Body of pancreas (tissue), 4 donors: ENCODE measurements at regions not wholly inside any gene's neighbourhood (a gene's known extent, or its start where the extent isn't known, plus 50 kb on each side); places are given as distances from the start of the nearest gene placed in this dataset.

ENCODE experiments used
- ATAC-seq: fragments of 150-250 bp; one replicate; pipeline ENCODE4 v1.9.1; 2016
- DNase-seq, 4 donors: peaks; one replicate each; pipeline ENCODE4 v3.0.0-alpha.2; 2019
- H3K27ac ChIP-seq, 4 donors: fragments of 200-600 bp; sonication (generic); 1 replicate in 3 of 4; 2 replicates in 1 of 4; pipeline versions ENCODE4 v1.5.1 to v1.6.1; 2016 to 2019; ENCODE audit warnings: mild to moderate bottlenecking in 1 of 4, mixed read lengths in 1 of 4, moderate library complexity in 1 of 4
- H3K27me3 ChIP-seq, 2 donors: fragments of 200-600 bp; sonication (generic); one replicate each; pipeline ENCODE4 v1.6.0; 2016; ENCODE audit warnings: mild to moderate bottlenecking in 1 of 2
- H3K36me3 ChIP-seq, 2 donors: fragments of 200-600 bp; sonication (generic); replicated peaks in 1 of 2; 2 replicates each; pipeline ENCODE4 v1.5.1; 2016; ENCODE audit warnings: low read depth in 2 of 2; ENCODE audit not compliant: insufficient read depth in 1 of 2
- H3K4me1 ChIP-seq: fragments of 200-600 bp; sonication (generic); one replicate; pipeline ENCODE4 v1.6.0; 2016
- H3K4me3 ChIP-seq, 2 donors: fragments of 200-600 bp; sonication (generic); 1 replicate in 1 of 2; 2 replicates in 1 of 2; pipeline ENCODE4 v1.5.1; 2016 to 2019
- H3K9me3 ChIP-seq, 3 donors: fragments of 200-600 bp; sonication (generic); 1 replicate in 2 of 3; 2 replicates in 1 of 3; pipeline ENCODE4 v1.5.1; 2016
- POLR2A ChIP-seq, 3 donors: fragments of 450-650 bp; IDR thresholded peaks; one replicate each; pipeline ENCODE4 v1.6.1; 2016; ENCODE audit warnings: antibody characterized with exemption in 3 of 3, mild to moderate bottlenecking in 2 of 3
- WGBS, 2 donors: methylation state at CpG; one replicate each; pipeline ENCODE4 v1.1.5; 2017; 5-methylcytosine and 5-hydroxymethylcytosine counted together
- intact Hi-C: fragments of 100-400 bp; cut with DNase I; formaldehyde crosslinking; loops from one replicate; pipeline ENCODE4 v1.15.1; 2023
- TF ChIP-seq, protein P1 (sequence below), 7 experiments: fragments of 450-650 bp in 4 of 7; fragments of 200-600 bp in 3 of 7; sonication (generic) in 3 of 7; IDR thresholded peaks; one replicate each; pipeline ENCODE4 v1.5.1; 2016 to 2019; ENCODE audit warnings: antibody characterized with exemption in 7 of 7

GRCh38 chr20:60967431-60968316, 284.4 kb upstream of the CDH4 start:
- Histone ChIP-seq H3K36me3 (no peaks in the 10 kb centered on the region), H3K4me1 (no peaks in the 10 kb centered on the region), H3K27ac (no peak overlapping the region), H3K27me3 (no peaks in the 10 kb centered on the region), H3K4me3 (no peak overlapping the region), H3K9me3 (no peaks in the 10 kb centered on the region)
- intact Hi-C loops: no loop called here
- DNase-seq: no peak
- WGBS, 2 donors: 74 to 75% methylated on average over 29 to 45 of the region's 56 CpGs
- TF ChIP-seq POLR2A (IDR thresholded peaks at IDR 0.05): no peak
- TF ChIP-seq, protein P1, sequence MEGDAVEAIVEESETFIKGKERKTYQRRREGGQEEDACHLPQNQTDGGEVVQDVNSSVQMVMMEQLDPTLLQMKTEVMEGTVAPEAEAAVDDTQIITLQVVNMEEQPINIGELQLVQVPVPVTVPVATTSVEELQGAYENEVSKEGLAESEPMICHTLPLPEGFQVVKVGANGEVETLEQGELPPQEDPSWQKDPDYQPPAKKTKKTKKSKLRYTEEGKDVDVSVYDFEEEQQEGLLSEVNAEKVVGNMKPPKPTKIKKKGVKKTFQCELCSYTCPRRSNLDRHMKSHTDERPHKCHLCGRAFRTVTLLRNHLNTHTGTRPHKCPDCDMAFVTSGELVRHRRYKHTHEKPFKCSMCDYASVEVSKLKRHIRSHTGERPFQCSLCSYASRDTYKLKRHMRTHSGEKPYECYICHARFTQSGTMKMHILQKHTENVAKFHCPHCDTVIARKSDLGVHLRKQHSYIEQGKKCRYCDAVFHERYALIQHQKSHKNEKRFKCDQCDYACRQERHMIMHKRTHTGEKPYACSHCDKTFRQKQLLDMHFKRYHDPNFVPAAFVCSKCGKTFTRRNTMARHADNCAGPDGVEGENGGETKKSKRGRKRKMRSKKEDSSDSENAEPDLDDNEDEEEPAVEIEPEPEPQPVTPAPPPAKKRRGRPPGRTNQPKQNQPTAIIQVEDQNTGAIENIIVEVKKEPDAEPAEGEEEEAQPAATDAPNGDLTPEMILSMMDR (IDR thresholded peaks at IDR 0.05): no peak
- no peak for ATAC-seq

DNA sequence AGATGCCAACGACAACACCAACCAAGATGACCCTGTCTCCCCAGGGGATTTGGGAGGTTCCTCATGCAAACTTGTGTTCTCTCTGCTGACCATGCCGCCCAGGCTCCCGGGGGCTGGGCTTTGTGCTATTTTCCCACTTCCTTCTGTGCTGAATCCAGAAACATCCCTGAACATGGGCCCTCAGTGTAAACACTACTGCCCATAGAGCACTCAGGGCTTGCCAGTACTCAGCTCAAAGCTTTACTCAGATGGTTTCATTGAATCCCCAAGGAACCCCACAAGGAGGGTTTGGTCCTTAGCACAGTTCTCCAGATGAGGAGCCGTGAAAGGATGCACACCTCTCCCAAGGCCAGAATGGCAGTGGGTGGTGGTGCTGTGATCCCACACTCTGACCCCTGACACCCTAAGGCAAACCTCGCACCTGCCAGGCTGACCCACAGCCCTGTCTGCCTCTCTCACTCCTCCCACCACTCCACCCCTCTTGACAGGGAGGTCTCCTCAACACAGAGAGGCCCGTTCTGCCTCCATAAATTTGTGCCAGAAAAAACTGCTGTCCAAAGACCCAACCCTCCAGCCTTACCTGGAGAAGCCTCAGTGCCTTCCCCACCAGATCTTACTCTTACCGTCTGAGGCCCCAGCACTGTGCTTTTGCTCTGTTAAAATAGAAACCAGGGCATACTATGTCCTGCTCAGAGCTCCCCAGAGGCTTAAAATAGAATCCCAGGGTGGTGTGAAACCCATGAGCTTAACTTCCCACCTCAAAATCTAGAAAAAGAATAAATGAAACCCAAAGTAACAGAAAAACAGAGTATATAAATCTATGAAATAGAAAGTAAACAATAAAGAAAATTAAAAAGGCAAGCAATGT, 283.0 kb upstream of the CDH4 start:
- ATAC-seq (no peak), DNase-seq (no peak)
- H3K36me3 ChIP-seq: no peaks in the 10 kb centered on the region
- no peaks in the 10 kb centered on the region for H3K9me3 ChIP-seq
- no peaks in the 10 kb centered on the region for H3K4me1 ChIP-seq
- intact Hi-C loops: no loop called here
- no peak for TF ChIP-seq POLR2A (IDR thresholded peaks at IDR 0.05)
- TF ChIP-seq, protein P1 (IDR thresholded peaks at IDR 0.05): no peak
- no peak overlapping the region for H3K27ac ChIP-seq
- H3K27me3 ChIP-seq: no peaks in the 10 kb centered on the region
- no peak overlapping the region for H3K4me3 ChIP-seq
- WGBS, 2 donors: 69 to 72% methylated on average over 6 to 7 of the region's 7 CpGs

- Histone ChIP-seq H3K4me1 (no peaks in the 10 kb centered on the region), H3K27ac (no peak overlapping the region), H3K4me3 (no peak overlapping the region), H3K27me3 (no peaks in the 10 kb centered on the region), H3K9me3 (no peaks in the 10 kb centered on the region), H3K36me3 (no peaks in the 10 kb centered on the region)
- TF ChIP-seq, protein P1 (IDR thresholded peaks at IDR 0.05): no peak
- 59 to 66% methylated on average over 8 of the region's 8 CpGs for WGBS, 2 donors
- intact Hi-C loops: no loop called here
- DNase-seq (no peak), ATAC-seq (no peak)
Observed at GRCh38 chr20:60970601-60971000, 281.5 kb upstream of the CDH4 start.

DNA sequence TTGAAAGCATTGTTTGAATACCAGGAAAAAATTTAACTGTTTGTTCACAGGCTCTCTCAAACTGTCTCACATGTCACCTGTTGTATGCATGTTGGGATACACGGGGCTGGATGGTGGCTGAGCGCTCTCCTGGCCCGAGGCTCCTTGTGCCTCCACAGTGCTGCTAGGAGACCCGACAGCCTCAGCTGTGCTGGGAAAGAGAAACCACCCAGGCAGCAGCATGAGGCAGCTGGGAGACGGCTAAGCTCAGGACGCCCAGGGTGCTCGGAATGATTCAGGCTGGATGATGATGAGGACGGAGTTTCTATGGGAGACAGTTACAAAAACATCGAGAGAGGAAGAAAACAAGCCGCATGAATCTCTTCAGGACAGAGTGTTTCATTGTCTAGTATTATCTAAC, 278.0 kb upstream of the CDH4 start:
- ATAC-seq (no peak), DNase-seq (no peak)
- Histone ChIP-seq H3K27me3 (no peaks in the 10 kb centered on the region), H3K4me1 (no peaks in the 10 kb centered on the region), H3K36me3 (no peaks in the 10 kb centered on the region), H3K27ac (no peak overlapping the region), H3K9me3 (peaks cover 0 to 1% (median 0%) of the 10 kb centered on the region in 3 donors), H3K4me3 (no peak overlapping the region)
- 77 to 78% methylated on average over 10 of the region's 10 CpGs for WGBS, 2 donors
- intact Hi-C loops: no loop called here
- TF ChIP-seq, protein P1 (IDR thresholded peaks at IDR 0.05): no peak
- no peak for TF ChIP-seq POLR2A (IDR thresholded peaks at IDR 0.05)
